ENCODE measurements at regions not wholly inside any gene's neighbourhood (a gene's known extent, or its start where the extent isn't known, plus 50 kb on each side); places are given as distances from the start of the nearest gene placed in this dataset.

GRCh38 chr9:102832814-102833213, 162.3 kb upstream of the CYLC2 start:
- Histone ChIP-seq H3K9me2 (replicated peaks; ENCODE audit: low read depth, low read length) (no peaks in the 10 kb centered on the region), H3K4me3 (ENCODE audit: low read length, poor library complexity, severe bottlenecking) (no peak overlapping the region), H3K4me1 (ENCODE audit: insufficient read depth, low read length, poor library complexity, severe bottlenecking) (no peaks in the 10 kb centered on the region), H3K9me3 (ENCODE audit: insufficient read depth, low read depth, low read length) (no peaks in the 10 kb centered on the region), H3K9ac (ENCODE audit: low read depth, low read length, poor library complexity, severe bottlenecking) (no peak overlapping the region), H3K79me2 (ENCODE audit: insufficient read depth, low read length) (no peaks in the 10 kb centered on the region), H3F3A (ENCODE audit: low read depth) (no peaks in the 10 kb centered on the region), H2AFZ (ENCODE audit: low read length) (no peak overlapping the region), H3K27me3 (ENCODE audit: insufficient read depth, low read length, poor library complexity, severe bottlenecking) (no peaks in the 10 kb centered on the region), H3K4me2 (ENCODE audit: low read depth, low read length, poor library complexity, severe bottlenecking) (no peak overlapping the region), H3K36me3 (ENCODE audit: insufficient read depth, low read length) (no peaks in the 10 kb centered on the region), H4K20me1 (ENCODE audit: insufficient read depth, low read length, poor library complexity, severe bottlenecking) (no peaks in the 10 kb centered on the region)
- TF ChIP-seq EZH2phosphoT487 (IDR thresholded peaks at IDR 0.05; ENCODE audit: borderline replicate concordance) (no peak), CTCF (conservative IDR thresholded peaks at IDR 0.05; ENCODE audit: low read length) (no peak)

GRCh38 chr9:102796244-102796643, 198.9 kb upstream of the CYLC2 start:
- no peaks in the 10 kb centered on the region for H3F3A ChIP-seq (ENCODE audit: low read depth)
- no peak for TF ChIP-seq CTCF (conservative IDR thresholded peaks at IDR 0.05; ENCODE audit: low read length)
- no peak for TF ChIP-seq EZH2phosphoT487 (IDR thresholded peaks at IDR 0.05; ENCODE audit: borderline replicate concordance)

GRCh38 chr9:102795532-102795931, 199.6 kb upstream of the CYLC2 start:
- no peaks in the 10 kb centered on the region for H3K36me3 ChIP-seq (ENCODE audit: insufficient read depth, low read length)
- H3K27me3 ChIP-seq (ENCODE audit: insufficient read depth, low read length, poor library complexity, severe bottlenecking): no peaks in the 10 kb centered on the region
- H3K79me2 ChIP-seq (ENCODE audit: insufficient read depth, low read length): no peaks in the 10 kb centered on the region
- no peak overlapping the region for H3K9ac ChIP-seq (ENCODE audit: low read depth, low read length, poor library complexity, severe bottlenecking)
- no peak overlapping the region for H3K4me2 ChIP-seq (ENCODE audit: low read depth, low read length, poor library complexity, severe bottlenecking)
- H3F3A ChIP-seq (ENCODE audit: low read depth): no peaks in the 10 kb centered on the region
- H4K20me1 ChIP-seq (ENCODE audit: insufficient read depth, low read length, poor library complexity, severe bottlenecking): no peaks in the 10 kb centered on the region
- no peaks in the 10 kb centered on the region for H3K4me1 ChIP-seq (ENCODE audit: insufficient read depth, low read length, poor library complexity, severe bottlenecking)
- H3K9me3 ChIP-seq (ENCODE audit: insufficient read depth, low read depth, low read length): no peaks in the 10 kb centered on the region
- H3K4me3 ChIP-seq (ENCODE audit: low read length, poor library complexity, severe bottlenecking): no peak overlapping the region
- no peaks in the 10 kb centered on the region for H3K9me2 ChIP-seq (replicated peaks; ENCODE audit: low read depth, low read length)
- H2AFZ ChIP-seq (ENCODE audit: low read length): no peak overlapping the region
- TF ChIP-seq CTCF (conservative IDR thresholded peaks at IDR 0.05; ENCODE audit: low read length) (no peak), EZH2phosphoT487 (IDR thresholded peaks at IDR 0.05; ENCODE audit: borderline replicate concordance) (no peak)

More at GRCh38 chr9:102796244-102796643, 198.9 kb upstream of the CYLC2 start:
- no peaks in the 10 kb centered on the region for H3K4me1 ChIP-seq (ENCODE audit: insufficient read depth, low read length, poor library complexity, severe bottlenecking)
- H3K9me2 ChIP-seq (replicated peaks; ENCODE audit: low read depth, low read length): no peaks in the 10 kb centered on the region
- H3K27me3 ChIP-seq (ENCODE audit: insufficient read depth, low read length, poor library complexity, severe bottlenecking): no peaks in the 10 kb centered on the region
- no peak overlapping the region for H2AFZ ChIP-seq (ENCODE audit: low read length)
- no peak overlapping the region for H3K4me3 ChIP-seq (ENCODE audit: low read length, poor library complexity, severe bottlenecking)
- no peaks in the 10 kb centered on the region for H3K9me3 ChIP-seq (ENCODE audit: insufficient read depth, low read depth, low read length)
- no peaks in the 10 kb centered on the region for H3K36me3 ChIP-seq (ENCODE audit: insufficient read depth, low read length)
- no peak overlapping the region for H3K9ac ChIP-seq (ENCODE audit: low read depth, low read length, poor library complexity, severe bottlenecking)
- no peaks in the 10 kb centered on the region for H4K20me1 ChIP-seq (ENCODE audit: insufficient read depth, low read length, poor library complexity, severe bottlenecking)
- no peaks in the 10 kb centered on the region for H3K79me2 ChIP-seq (ENCODE audit: insufficient read depth, low read length)
- no peak overlapping the region for H3K4me2 ChIP-seq (ENCODE audit: low read depth, low read length, poor library complexity, severe bottlenecking)
